Panc1 (cell line): ENCODE measurements at regions not wholly inside any gene's neighbourhood (a gene's known extent, or its start where the extent isn't known, plus 50 kb on each side); places are given as distances from the start of the nearest gene placed in this dataset.

Source experiments
- POLR2AphosphoS5 ChIP-seq: IDR thresholded peaks from 2 replicates; pipeline ENCODE4 v1.6.1; 2012; ENCODE audit warnings: mild to moderate bottlenecking, low read depth, low read length, moderate library complexity
- TF ChIP-seq, protein P1 (sequence below): fragments of 450-650 bp; IDR thresholded peaks from 2 replicates; pipeline ENCODE4 v1.5.1; 2017; ENCODE audit warnings: mild to moderate bottlenecking

DNA sequence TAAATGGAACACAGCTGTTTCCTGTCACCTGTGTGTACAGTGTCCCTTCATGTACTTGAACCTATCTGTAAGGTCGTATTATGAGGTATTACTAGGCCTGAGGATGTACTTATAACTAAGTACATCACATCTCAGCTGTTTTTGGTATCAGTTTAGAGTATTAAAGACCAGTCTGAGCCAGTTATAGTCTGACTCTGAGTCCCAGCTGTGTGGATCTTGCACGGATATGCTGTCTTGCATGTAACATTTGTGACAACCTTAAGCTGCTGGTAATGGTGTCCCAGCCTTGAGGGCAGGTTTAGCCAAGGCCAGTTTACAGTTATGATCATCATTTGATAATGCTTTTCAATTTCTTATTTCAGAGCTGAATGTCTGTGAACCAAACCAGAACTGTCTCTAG is 496.3 kb downstream of the SLC4A3 start:
- TF ChIP-seq, protein P1, sequence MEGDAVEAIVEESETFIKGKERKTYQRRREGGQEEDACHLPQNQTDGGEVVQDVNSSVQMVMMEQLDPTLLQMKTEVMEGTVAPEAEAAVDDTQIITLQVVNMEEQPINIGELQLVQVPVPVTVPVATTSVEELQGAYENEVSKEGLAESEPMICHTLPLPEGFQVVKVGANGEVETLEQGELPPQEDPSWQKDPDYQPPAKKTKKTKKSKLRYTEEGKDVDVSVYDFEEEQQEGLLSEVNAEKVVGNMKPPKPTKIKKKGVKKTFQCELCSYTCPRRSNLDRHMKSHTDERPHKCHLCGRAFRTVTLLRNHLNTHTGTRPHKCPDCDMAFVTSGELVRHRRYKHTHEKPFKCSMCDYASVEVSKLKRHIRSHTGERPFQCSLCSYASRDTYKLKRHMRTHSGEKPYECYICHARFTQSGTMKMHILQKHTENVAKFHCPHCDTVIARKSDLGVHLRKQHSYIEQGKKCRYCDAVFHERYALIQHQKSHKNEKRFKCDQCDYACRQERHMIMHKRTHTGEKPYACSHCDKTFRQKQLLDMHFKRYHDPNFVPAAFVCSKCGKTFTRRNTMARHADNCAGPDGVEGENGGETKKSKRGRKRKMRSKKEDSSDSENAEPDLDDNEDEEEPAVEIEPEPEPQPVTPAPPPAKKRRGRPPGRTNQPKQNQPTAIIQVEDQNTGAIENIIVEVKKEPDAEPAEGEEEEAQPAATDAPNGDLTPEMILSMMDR: no peak
- no peak for TF ChIP-seq POLR2AphosphoS5
